Ureter (tissue), 1 donor: ENCODE measurements at regions not wholly inside any gene's neighbourhood (a gene's known extent, or its start where the extent isn't known, plus 50 kb on each side); places are given as distances from the start of the nearest gene placed in this dataset.

Experiments
- DNase-seq: peaks from one replicate; pipeline ENCODE4 v3.0.0-alpha.2; 2020; ENCODE audit warnings: low spot score
- donor health status: DM: yes; HTN: yes; CAD: no.

GRCh38 chr2:160870729-160871465 is 289.3 kb upstream of the TANK start:
- no peak for DNase-seq

GRCh38 chr2:160871953-160872352 is 288.3 kb upstream of the TANK start:
- no peak for DNase-seq

DNA sequence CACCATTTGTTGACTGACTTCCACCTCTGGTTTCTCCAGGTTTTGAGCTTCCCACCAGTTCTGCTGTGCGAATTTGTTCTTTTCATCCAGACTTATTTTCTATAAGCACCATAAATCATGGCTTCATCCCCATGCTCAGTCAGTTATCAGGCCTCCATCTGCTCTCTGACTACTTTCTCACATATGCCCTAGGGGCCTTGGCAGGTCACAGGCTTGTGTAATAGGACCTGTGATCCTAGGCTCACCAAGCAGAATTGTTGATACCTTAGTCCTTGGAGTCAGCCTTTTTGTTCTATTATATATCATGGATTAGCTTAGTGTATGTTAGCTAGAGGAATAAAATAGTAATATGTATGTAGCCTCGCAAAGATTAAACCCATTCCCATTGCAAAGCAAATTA is 284.2 kb upstream of the TANK start:
- no peak for DNase-seq

DNA sequence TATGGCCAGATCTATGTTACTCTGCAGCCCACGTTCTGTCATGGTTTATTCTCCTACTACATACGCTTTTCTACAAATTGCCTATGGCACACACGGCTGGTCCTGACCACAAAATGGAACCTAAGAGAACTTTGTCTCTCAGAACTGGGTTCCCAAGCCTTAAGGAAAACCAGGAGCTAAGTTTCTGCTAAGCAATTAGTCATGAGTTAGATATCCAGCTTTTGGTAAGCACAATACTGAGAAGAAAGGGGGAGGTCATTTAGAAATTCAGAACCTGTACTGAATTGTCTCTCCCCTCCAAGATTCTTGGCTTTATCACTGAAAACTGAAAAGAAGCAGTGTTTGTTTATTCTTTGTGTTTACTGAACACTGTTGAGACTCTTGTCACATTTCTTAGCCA is 283.5 kb upstream of the TANK start:
- DNase-seq, result no peak

DNA sequence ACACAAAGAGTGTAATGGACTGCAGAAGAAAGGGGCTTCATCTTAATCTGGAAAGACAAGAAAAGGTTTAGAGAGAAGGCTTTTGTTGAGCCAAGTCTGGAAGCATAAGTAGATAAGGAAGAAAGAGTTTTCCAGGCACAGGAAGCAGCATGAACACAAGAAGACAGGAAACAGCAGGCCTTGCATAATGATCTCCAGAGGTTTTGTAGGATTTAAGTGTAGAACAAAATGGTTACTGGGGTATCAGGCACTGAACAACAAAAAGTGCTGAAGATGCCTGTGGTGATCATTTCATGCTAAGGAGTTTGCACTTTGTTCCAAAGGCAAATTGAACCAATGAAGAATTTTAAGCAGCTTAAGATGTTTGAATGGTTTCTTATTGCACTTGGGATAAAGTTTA is 281.6 kb upstream of the TANK start:
- DNase-seq, result no peak

- no peak for DNase-seq
Measured at GRCh38 chr2:160882906-160883305, 277.3 kb upstream of the TANK start.

GRCh38 chr2:160884056-160884455 is 276.2 kb upstream of the TANK start:
- DNase-seq, result no peak

DNA sequence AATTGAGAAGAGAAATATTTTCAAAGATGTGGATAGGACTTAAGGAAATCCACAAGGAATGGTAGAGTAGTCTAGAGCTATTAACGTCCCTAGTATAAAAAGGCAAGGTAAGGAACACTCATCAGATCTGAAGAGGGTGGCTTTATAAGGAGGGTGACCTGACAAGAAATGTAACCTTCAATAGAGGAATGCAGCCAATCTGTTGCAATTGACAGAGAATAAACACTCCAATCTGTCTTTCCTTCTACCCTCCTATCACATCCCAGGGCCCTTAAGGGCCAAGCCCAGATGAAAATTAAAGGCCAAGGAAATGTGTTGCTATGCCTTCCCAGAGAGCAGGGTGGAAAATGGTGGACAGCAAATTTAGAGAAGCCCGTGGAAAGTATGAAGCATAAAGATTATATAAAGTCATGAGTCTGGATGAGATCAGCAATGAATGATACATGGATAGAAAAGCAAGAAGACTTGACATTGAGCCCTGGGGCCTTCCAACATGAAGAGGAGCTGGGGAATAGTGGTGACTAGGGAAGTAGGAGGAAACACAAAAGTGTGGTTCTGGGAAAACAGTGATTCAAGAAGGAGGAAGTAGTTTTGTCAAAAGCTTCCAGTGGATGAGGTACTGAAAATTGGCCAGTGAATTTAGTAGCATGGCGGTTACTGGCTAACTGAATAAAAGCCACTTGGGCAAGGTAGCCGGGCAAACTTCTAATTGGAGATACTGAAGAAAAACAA is 270.6 kb upstream of the TANK start:
- no peak for DNase-seq

DNA sequence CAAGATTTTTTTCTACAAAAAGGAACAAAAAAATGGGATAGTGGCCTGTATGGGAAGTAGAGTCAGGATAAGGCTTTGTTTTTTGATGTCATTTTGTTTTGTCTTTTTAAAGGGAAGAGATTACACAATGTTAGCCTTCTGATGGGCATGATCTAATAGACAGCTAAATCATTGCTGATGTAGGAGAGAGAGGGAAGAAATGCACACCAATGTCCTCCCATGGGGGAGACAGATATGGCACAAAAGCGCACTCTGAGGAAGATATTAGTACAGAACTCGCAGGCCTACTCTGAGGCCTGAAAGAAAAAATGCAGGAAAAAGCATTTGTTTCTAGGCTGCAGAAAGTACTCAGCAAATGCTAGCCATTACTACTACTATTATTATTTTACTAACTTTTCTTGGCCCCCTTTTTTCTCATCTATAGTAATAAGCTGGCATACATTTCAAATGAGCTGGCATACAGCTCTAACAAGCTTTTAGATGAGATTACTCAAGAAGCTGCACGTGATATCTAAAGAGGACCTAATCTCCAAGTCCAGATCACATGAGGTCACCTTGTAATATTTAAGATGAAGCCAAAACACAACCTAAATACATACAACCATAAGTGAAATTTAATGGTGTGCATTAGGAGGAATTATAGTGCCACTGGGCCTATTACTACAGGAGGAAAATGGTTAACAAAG is 269.4 kb upstream of the TANK start:
- no peak for DNase-seq

GRCh38 chr2:160891353-160891740 is 268.9 kb upstream of the TANK start:
- no peak for DNase-seq

- DNase-seq, result no peak
Measured at GRCh38 chr2:160892204-160892603, 268.0 kb upstream of the TANK start.

GRCh38 chr2:160893581-160893980 is 266.6 kb upstream of the TANK start:
- DNase-seq, result no peak

DNA sequence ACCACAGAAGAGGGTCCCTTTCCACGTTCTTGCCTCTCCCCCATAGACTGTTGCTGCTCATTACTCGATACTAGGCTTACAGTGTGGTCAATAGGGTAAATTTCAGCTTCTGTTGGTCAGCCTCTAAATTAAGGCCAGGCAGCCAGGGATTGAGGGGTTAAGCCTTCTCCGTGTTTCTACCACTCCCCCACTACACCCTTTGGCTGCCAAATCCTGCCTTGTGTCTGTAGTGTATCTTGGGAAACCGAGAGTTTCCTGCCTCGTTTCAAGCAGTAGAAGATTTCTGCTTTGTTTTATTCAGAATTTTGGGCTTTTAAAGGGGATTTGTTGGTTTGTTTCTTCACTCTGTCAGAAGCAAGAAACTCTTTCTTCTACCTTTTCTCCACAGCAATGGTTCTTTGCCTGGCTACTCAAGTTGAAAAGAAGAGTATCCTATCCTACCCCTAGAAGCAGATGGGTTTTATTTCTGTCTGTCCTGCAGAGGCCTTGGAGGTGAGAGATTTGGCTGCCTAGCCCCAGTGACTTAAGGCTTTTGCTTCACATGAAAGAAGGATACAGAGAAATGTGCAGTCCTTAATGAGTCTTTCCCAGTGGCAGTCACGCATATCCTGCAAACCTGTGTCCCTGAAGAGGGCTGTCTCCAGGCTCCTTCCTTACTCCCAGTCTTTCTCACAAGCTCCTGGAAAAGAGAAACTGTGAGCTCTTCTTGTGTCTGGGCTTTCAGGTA is 261.5 kb upstream of the TANK start:
- no peak for DNase-seq

- no peak for DNase-seq
Measured at GRCh38 chr2:160901613-160902012, 258.6 kb upstream of the TANK start.

DNA sequence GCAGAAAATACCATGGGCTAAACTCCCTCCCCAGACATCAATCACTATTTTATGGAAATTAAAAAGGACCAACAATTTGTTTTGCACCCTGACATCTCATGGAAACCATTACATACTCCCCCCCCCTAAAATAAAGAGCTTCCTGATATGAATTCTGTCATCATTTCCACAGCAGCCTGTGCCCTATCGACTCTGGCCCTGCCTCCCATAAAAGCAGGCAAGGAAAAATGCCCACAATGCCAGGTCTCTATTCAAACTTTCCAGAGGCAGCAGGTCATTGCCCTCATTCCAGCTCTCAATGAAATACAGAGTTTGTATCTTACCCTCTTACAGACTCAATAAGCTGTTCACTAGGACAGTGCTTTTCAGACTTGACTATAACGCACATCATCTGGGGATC is 254.4 kb upstream of the TANK start:
- DNase-seq, result no peak

DNA sequence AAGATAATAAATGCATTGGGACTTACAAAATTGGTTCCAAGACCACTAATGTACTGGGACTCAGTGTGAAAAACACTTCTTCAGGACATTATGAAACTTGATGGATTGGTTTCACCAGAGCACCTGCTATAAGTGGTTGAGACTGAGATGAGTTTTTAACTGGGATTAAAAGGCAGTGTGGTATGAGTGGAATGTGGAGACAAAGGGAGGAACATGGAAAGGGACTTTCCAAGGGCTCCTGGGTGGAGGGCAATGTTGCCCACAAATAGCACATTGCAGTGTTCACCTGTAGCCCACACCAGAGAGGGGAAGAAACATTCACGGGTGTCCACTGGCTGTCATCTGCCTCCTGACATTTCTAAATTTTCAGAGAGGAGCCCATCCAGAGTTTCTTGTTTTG is 253.3 kb upstream of the TANK start:
- DNase-seq, result no peak

GRCh38 chr2:160907738-160908137 is 252.5 kb upstream of the TANK start:
- DNase-seq, result no peak

DNA sequence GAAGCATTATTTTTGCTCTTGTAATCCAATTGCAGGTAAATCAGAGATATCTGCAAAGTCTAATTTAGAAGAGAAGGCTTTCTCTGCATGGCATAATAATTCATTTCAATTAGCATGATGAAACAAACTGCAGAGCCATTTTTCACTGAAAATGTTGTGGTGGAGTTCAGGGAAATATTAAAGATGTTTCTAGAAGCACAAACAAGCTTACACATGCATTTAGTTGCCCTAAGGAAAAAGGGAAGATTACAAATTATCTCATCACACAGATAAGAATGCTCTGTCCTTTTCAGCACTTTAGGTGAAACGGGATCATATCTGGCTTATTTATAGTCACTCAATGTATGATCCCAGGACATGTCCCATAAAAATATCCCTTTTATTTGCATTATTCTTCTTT is 252.1 kb upstream of the TANK start:
- DNase-seq, result no peak

DNA sequence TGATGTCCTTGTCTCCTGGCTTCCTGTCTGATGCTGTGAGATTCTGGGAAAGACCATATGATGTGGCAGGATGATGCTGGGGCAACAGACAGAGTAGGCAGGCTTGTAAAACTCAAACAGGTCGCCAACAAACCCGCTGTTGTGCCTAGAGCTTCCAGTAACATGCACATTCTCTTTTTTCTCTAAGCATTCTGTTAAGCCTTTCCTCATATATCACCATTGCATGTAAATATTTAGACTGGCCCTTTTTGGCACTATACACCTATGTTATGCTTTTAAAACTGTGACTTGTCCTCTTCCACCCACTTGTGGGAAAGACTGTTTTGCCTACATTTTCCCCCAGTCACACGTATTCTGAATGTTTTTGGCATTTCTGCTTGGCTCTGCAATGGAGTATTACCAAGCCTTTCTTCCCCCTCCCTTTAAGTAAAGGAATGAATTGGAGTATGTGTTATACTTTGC is 250.4 kb upstream of the TANK start:
- no peak for DNase-seq

DNA sequence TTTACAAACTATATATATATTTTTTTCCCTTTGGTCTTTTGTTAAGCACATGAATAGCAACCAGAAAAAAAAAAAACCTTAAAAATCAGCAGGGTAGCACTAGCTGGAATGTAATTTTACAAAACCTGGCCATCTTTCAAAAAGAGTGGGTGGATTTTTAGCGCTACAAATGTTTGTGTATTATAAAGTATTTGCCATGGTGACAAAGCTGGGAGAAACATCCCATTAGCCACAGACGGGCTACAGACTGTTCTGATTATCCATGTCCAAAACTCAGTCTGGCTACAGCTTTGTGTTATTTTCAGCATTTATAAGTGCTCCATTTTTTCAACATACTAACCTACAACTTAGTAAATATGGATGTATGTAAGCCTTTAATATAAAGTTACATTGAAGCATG is 249.5 kb upstream of the TANK start:
- DNase-seq, result no peak

DNA sequence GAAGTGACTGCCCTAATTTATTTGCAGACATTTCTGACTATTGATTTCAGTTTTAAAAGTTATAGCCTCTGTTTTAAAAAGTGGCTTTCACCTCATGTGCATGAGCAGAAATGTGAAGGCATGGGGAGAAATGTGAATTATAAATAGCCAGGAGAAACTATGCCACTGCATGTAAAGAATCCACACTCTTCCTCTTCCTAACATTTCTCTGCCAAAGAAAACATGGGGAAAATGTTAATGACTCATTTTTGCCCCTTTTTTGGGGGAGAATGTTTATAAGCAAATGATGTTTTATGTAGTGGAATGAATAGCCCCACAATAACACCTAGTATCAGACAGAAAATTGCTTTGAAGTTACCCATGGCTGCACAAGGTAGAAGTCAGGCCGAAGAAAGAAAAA is 249.0 kb upstream of the TANK start:
- no peak for DNase-seq

DNA sequence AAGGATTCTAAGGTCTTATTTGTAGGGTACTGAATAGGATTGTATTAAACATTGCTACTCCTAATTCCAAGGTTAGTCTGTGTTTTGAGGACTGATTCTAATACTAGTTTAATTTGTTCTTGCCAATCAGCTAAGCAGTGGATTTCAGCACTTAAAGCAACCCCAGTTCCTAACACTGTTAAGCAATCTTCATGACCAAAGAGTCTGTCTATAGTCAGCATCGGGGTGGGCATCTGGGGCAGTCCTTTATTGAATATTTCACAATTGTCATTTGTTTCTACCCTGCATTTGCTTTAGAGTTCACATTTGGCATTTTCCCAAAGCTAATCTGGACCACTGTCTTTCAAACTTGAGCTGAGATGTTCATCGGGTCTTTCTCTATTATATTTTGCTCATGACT is 248.0 kb upstream of the TANK start:
- DNase-seq, result no peak
